ENCODE measurements at regions not wholly inside any gene's neighbourhood (a gene's known extent, or its start where the extent isn't known, plus 50 kb on each side); places are given as distances from the start of the nearest gene placed in this dataset.

DNA sequence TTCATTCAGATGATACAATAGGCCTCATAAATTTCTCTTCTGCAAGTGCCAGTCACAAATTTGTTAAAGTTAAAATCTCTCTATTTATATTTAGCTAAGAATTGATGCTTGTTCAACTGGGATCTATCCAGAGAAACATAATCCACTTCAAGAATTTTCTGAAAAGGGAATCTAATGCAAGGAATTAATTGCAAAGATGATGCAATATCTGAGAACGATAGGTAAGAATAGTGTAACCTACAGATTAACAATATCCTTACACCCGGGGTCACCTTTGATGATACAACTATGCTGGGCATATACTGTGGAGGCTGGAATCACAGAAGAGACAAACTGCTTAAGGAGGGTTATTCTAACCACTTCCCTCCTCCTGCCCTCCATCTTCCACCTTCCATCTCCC, 295.1 kb downstream of the FOXG1 start:
- Mint-ChIP-seq H3K9me3 (peaks cover 2 to 22% (median 10%) of the 10 kb centered on the region in 8 donors), H3K36me3 (no peaks in the 10 kb centered on the region), H3K4me3 (no peak overlapping the region), H3K4me1 (no peaks in the 10 kb centered on the region), H3K27me3 (no peaks in the 10 kb centered on the region), H3K27ac (no peak overlapping the region)
- POLR2A ChIA-PET (ENCODE audit: partially characterized antibody) = no interaction called here
- CTCF ChIA-PET (ENCODE audit: partially characterized antibody) = no interaction called here
- Histone ChIP-seq H3K27me3 (ENCODE audit: insufficient read depth, low read length) (no peaks in the 10 kb centered on the region), H3K27ac (ENCODE audit: low read depth, low read length) (no peak overlapping the region), H3K36me3 (ENCODE audit: insufficient read depth, low read length) (no peaks in the 10 kb centered on the region), H3K9me3 (ENCODE audit: control insufficient read depth in 1 of 2, low read length in 2 of 2) (peaks cover 0 to 3% of the 10 kb centered on the region in 2 donors), H3K4me3 (ENCODE audit: low read length in 2 of 2) (no peak overlapping the region), H3K4me1 (ENCODE audit: insufficient read depth, low read length) (no peaks in the 10 kb centered on the region)
- no peak for DNase-seq
- intact Hi-C loops (cut with micrococcal nuclease) = no loop called here

DNA sequence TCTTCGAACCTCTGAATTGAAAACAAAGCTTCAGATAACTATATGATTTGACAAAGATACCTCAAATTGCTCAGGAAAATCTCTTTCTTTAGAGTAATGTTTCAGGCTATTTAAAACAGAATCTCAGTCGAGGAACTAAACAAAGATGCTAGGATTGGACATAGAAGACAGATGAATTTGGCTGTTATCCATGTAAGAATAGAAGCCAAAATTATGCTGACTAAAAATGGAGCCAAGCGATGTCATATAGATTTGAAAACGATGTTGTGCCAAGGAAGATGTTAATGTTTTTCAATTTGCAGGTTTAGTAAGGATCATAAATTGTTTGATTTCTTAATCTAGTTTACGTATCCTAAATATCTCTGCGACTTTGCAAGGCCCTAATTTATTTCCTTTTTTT, 295.9 kb downstream of the FOXG1 start:
- POLR2A ChIA-PET (ENCODE audit: partially characterized antibody) = no interaction called here
- Histone ChIP-seq H3K4me1 (ENCODE audit: insufficient read depth, low read length) (no peaks in the 10 kb centered on the region), H3K27ac (ENCODE audit: low read depth, low read length) (no peak overlapping the region), H3K27me3 (ENCODE audit: insufficient read depth, low read length) (no peaks in the 10 kb centered on the region), H3K36me3 (ENCODE audit: insufficient read depth, low read length) (no peaks in the 10 kb centered on the region), H3K4me3 (ENCODE audit: low read length in 2 of 2) (no peak overlapping the region), H3K9me3 (ENCODE audit: control insufficient read depth in 1 of 2, low read length in 2 of 2) (peaks cover 0 to 3% of the 10 kb centered on the region in 2 donors)
- intact Hi-C loops (cut with micrococcal nuclease) = no loop called here
- no peak for DNase-seq
- no peak overlapping the region for H3K4me3 Mint-ChIP-seq
- no peaks in the 10 kb centered on the region for H3K27me3 Mint-ChIP-seq
- CTCF ChIA-PET (ENCODE audit: partially characterized antibody) = no interaction called here
- no peaks in the 10 kb centered on the region for H3K36me3 Mint-ChIP-seq
- peaks cover 2 to 22% (median 10%) of the 10 kb centered on the region in 8 donors for H3K9me3 Mint-ChIP-seq
- no peaks in the 10 kb centered on the region for H3K4me1 Mint-ChIP-seq
- no peak overlapping the region for H3K27ac Mint-ChIP-seq

DNA sequence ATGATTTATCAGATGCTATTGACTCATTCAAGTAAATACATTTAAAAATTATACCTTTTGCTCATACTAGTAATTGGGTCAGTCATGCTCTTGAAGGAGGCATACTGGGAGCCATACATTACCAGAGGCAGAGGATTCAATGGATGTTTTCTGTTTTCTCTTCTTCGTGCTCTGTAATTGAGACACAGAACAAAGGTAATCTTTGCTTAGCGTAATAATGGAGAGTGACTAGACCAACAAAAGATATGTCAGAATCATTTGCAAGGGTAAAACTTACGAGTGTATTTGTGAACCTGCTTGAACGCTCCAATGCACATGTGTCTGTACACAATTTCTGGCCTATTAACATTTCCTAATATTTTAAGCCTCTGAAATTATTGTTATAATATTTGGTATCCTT, 296.4 kb downstream of the FOXG1 start:
- no peaks in the 10 kb centered on the region for H3K27me3 Mint-ChIP-seq
- CTCF ChIA-PET (ENCODE audit: partially characterized antibody) = no interaction called here
- Histone ChIP-seq H3K36me3 (ENCODE audit: insufficient read depth, low read length) (no peaks in the 10 kb centered on the region), H3K4me1 (ENCODE audit: insufficient read depth, low read length) (no peaks in the 10 kb centered on the region), H3K4me3 (ENCODE audit: low read length in 2 of 2) (no peak overlapping the region), H3K27me3 (ENCODE audit: insufficient read depth, low read length) (no peaks in the 10 kb centered on the region), H3K27ac (ENCODE audit: low read depth, low read length) (no peak overlapping the region), H3K9me3 (ENCODE audit: control insufficient read depth in 1 of 2, low read length in 2 of 2) (peaks cover 0 to 3% of the 10 kb centered on the region in 2 donors)
- DNase-seq = no peak
- peaks cover 3 to 27% (median 13%) of the 10 kb centered on the region in 8 donors for H3K9me3 Mint-ChIP-seq
- POLR2A ChIA-PET (ENCODE audit: partially characterized antibody) = no interaction called here
- no peaks in the 10 kb centered on the region for H3K4me1 Mint-ChIP-seq
- no peaks in the 10 kb centered on the region for H3K36me3 Mint-ChIP-seq
- H3K27ac Mint-ChIP-seq = no peak overlapping the region
- H3K4me3 Mint-ChIP-seq = no peak overlapping the region
- intact Hi-C loops (cut with micrococcal nuclease) = no loop called here

DNA sequence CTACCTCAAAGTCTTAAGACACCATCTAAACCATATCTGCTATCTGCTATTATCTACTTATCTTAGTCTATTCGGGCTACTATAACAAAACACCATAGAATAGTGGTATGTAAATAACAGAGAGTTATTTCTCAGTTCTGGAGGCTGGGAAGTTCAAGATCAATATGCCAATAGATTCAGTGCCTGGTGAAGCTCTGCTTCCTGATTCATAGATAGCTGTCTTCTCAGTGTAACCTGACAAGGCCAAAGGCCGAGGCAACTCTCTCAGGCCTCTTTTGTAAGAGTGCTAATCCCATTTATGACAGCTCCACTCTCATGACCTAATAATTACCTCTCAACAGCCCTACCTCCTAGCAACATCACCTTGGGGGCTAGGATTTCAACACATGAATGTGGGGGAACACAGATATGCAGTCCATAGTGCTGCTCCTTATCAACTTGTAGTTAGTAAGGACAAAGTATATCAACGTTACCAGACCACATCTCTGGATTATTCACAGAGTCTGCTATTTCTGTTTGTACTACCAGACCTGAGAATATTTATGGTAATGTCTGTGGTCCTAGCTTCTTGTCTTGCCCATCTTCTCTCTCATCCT, 297.8 kb downstream of the FOXG1 start:
- Histone ChIP-seq H3K27ac (ENCODE audit: low read depth, low read length) (no peak overlapping the region), H3K4me3 (ENCODE audit: low read length in 2 of 2) (no peak overlapping the region), H3K9me3 (ENCODE audit: control insufficient read depth in 1 of 2, low read length in 2 of 2) (peaks cover 0 to 3% of the 10 kb centered on the region in 2 donors), H3K36me3 (ENCODE audit: insufficient read depth, low read length) (no peaks in the 10 kb centered on the region), H3K4me1 (ENCODE audit: insufficient read depth, low read length) (no peaks in the 10 kb centered on the region), H3K27me3 (ENCODE audit: insufficient read depth, low read length) (no peaks in the 10 kb centered on the region)
- no peak for DNase-seq
- no peak overlapping the region for H3K27ac Mint-ChIP-seq
- CTCF ChIA-PET (ENCODE audit: partially characterized antibody) = interaction anchor here (1.5 kb wide), 1 partner anchor 12 kb away, joined by 3 read pairs; no protein-coding TSS in a partner anchor
- H3K9me3 Mint-ChIP-seq = peaks cover 4 to 33% (median 15%) of the 10 kb centered on the region in 8 donors
- POLR2A ChIA-PET (ENCODE audit: partially characterized antibody) = no interaction called here
- no peaks in the 10 kb centered on the region for H3K4me1 Mint-ChIP-seq
- no peak overlapping the region for H3K4me3 Mint-ChIP-seq
- no peaks in the 10 kb centered on the region for H3K36me3 Mint-ChIP-seq
- intact Hi-C loops (cut with micrococcal nuclease) = no loop called here
- no peaks in the 10 kb centered on the region for H3K27me3 Mint-ChIP-seq

DNA sequence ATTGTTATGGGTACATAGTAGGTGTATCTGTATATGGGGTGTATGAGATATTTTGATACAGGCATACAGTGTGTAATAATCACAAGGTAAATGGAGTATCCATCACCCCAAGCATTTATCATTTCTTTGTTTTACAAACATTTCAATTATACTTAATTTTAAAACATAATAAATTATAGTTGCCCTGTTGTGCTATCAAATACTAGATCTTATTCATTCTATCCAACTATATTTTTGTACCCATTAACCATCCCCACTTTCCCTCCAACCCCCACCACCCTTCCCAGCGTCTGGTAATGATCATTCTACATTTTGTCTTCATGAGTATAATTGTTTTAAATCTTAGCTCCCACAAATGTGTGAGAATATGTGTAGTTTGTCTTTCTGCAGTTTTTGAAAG, 302.6 kb downstream of the FOXG1 start:
- ChIA-PET CTCF (ENCODE audit: partially characterized antibody) (no interaction called here), POLR2A (ENCODE audit: partially characterized antibody) (no interaction called here)
- intact Hi-C loops (cut with micrococcal nuclease) = no loop called here

DNA sequence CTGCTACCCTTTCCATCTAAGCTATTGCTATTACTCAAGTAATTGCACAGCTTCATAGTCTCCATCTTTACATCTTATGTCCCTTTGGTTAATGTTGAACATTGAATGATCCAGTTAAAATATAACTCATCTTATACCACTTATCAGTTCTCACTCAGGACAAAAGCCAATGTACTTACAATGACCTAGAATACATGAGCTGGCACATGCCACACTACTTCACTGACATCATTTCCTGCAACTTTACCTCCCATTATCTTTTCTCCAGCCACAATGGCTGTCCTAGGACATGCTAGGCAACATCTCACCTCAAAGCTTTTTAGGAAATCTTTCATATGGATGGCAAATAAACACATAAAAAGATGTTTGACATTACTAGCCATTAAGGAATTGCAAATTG, 309.2 kb downstream of the FOXG1 start:
- no peaks in the 10 kb centered on the region for H3K27me3 Mint-ChIP-seq
- no peak for DNase-seq
- H3K27ac ChIP-seq (ENCODE audit: low read depth, low read length) = no peak overlapping the region
- no peak overlapping the region for H3K27ac Mint-ChIP-seq
- H3K4me3 ChIP-seq (ENCODE audit: low read length in 2 of 2) = no peak overlapping the region
- no peaks in the 10 kb centered on the region for H3K36me3 ChIP-seq (ENCODE audit: insufficient read depth, low read length)
- CTCF ChIA-PET (ENCODE audit: partially characterized antibody) = interaction anchor here (1.1 kb wide), 1 partner anchor 11 kb away, joined by 3 read pairs; no protein-coding TSS in a partner anchor
- no peaks in the 10 kb centered on the region for H3K36me3 Mint-ChIP-seq
- intact Hi-C loops (cut with micrococcal nuclease) = no loop called here
- H3K4me1 Mint-ChIP-seq = no peaks in the 10 kb centered on the region
- POLR2A ChIA-PET (ENCODE audit: partially characterized antibody) = no interaction called here
- no peaks in the 10 kb centered on the region for H3K27me3 ChIP-seq (ENCODE audit: insufficient read depth, low read length)
- H3K9me3 Mint-ChIP-seq = peaks cover 5 to 22% (median 15%) of the 10 kb centered on the region in 8 donors
- H3K4me3 Mint-ChIP-seq = no peak overlapping the region
- H3K4me1 ChIP-seq (ENCODE audit: insufficient read depth, low read length) = no peaks in the 10 kb centered on the region
- no peaks in the 10 kb centered on the region for H3K9me3 ChIP-seq (ENCODE audit: control insufficient read depth in 1 of 2, low read length in 2 of 2)

More for the DNA sequence above, 302.6 kb downstream of the FOXG1 start:
- Mint-ChIP-seq H3K27ac (no peak overlapping the region), H3K4me1 (no peaks in the 10 kb centered on the region), H3K27me3 (no peaks in the 10 kb centered on the region), H3K4me3 (no peak overlapping the region), H3K9me3 (peaks cover 0 to 38% (median 22%) of the 10 kb centered on the region in 8 donors), H3K36me3 (no peaks in the 10 kb centered on the region)
- Histone ChIP-seq H3K36me3 (ENCODE audit: insufficient read depth, low read length) (no peaks in the 10 kb centered on the region), H3K27me3 (ENCODE audit: insufficient read depth, low read length) (no peaks in the 10 kb centered on the region), H3K4me3 (ENCODE audit: low read length in 2 of 2) (no peak overlapping the region), H3K27ac (ENCODE audit: low read depth, low read length) (no peak overlapping the region), H3K4me1 (ENCODE audit: insufficient read depth, low read length) (no peaks in the 10 kb centered on the region), H3K9me3 (ENCODE audit: control insufficient read depth in 1 of 2, low read length in 2 of 2) (peaks cover 0 to 3% of the 10 kb centered on the region in 2 donors)
- no peak for DNase-seq

DNA sequence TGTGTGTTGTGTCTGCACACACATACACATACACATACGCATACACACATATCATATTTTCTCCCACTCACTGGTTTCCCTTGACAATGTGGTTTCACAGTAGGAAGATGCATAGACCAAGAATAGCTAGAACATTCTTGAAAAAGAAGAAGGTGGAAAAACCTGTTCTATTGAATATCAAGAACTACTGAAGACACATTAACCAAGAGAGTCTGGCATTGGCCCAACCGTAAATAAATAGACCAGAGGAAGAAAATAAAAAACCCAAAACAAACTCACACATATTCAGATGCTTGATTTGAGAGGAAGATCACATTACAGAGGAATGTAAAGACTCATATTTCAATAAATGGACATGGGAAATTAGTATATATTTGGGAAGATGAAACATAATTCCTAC, 311.3 kb downstream of the FOXG1 start:
- ChIA-PET POLR2A (ENCODE audit: partially characterized antibody) (no interaction called here), CTCF (ENCODE audit: partially characterized antibody) (no interaction called here)
- intact Hi-C loops (cut with micrococcal nuclease) = no loop called here
- Mint-ChIP-seq H3K4me3 (no peak overlapping the region), H3K4me1 (no peaks in the 10 kb centered on the region), H3K27me3 (no peaks in the 10 kb centered on the region), H3K27ac (no peak overlapping the region), H3K9me3 (peaks cover 5 to 21% (median 13%) of the 10 kb centered on the region in 8 donors), H3K36me3 (no peaks in the 10 kb centered on the region)
- Histone ChIP-seq H3K4me1 (ENCODE audit: insufficient read depth, low read length) (no peaks in the 10 kb centered on the region), H3K36me3 (ENCODE audit: insufficient read depth, low read length) (no peaks in the 10 kb centered on the region), H3K4me3 (ENCODE audit: low read length in 2 of 2) (no peak overlapping the region), H3K27ac (ENCODE audit: low read depth, low read length) (no peak overlapping the region), H3K9me3 (ENCODE audit: control insufficient read depth in 1 of 2, low read length in 2 of 2) (no peaks in the 10 kb centered on the region), H3K27me3 (ENCODE audit: insufficient read depth, low read length) (no peaks in the 10 kb centered on the region)
- no peak for DNase-seq

All from CD4-positive, alpha-beta memory T cell (primary cell).